CD8-positive, alpha-beta memory T cell (primary cell): ENCODE measurements at regions not wholly inside any gene's neighbourhood (a gene's known extent, or its start where the extent isn't known, plus 50 kb on each side); places are given as distances from the start of the nearest gene placed in this dataset.

Source experiments
- CTCF ChIA-PET: fragments of 350-600 bp; sonication (Branson Sonifier 250); formaldehyde crosslinking; loops from one replicate; lab custom pipeline; 2021; ENCODE audit warnings: antibody characterized with exemption; lab: Charles Lee
- POLR2A ChIA-PET: fragments of 350-600 bp; sonication (Branson Sonifier 250); formaldehyde crosslinking; loops from one replicate; lab custom pipeline; 2021; ENCODE audit warnings: antibody characterized with exemption; lab: Charles Lee
- DNase-seq, 5 donors: peaks; one replicate each; pipeline versions ENCODE4 v3.0.0 to v3.0.0-alpha.2; 2020 to 2022; ENCODE audit warnings: mixed read lengths in 1 of 5
- H3K27ac ChIP-seq: one replicate; pipeline ENCODE4 v1.7.0; 2013; ENCODE audit warnings: low read depth, mild to moderate bottlenecking, low read length, moderate library complexity
- H3K27me3 ChIP-seq: 2 replicates; pipeline ENCODE4 v1.7.0; 2013; ENCODE audit warnings: low read length, mild to moderate bottlenecking; ENCODE audit not compliant: insufficient read depth, poor library complexity, severe bottlenecking
- H3K36me3 ChIP-seq: 2 replicates; pipeline ENCODE4 v1.7.0; 2013; ENCODE audit warnings: mild to moderate bottlenecking, low read length, moderate library complexity; ENCODE audit not compliant: insufficient read depth
- H3K4me1 ChIP-seq: 2 replicates; pipeline ENCODE4 v1.7.0; 2013; ENCODE audit warnings: mild to moderate bottlenecking, low read length, moderate library complexity; ENCODE audit not compliant: insufficient read depth
- H3K4me3 ChIP-seq: 2 replicates; pipeline ENCODE4 v1.7.0; 2013; ENCODE audit warnings: mild to moderate bottlenecking, low read length
- H3K9me3 ChIP-seq: 2 replicates; pipeline ENCODE4 v1.7.0; 2013; ENCODE audit warnings: mild to moderate bottlenecking, low read length
- H3K27ac Mint-ChIP-seq, 8 donors: one replicate each; pipeline ENCODE4 v1.8.0; 2020 to 2021; ENCODE audit warnings: mixed read lengths in 8 of 8, mild to moderate bottlenecking in 6 of 8, inconsistent platforms in 3 of 8, moderate library complexity in 3 of 8
- H3K27me3 Mint-ChIP-seq, 2 donors: one replicate each; pipeline ENCODE4 v1.8.0; 2020 to 2021; ENCODE audit warnings: mixed read lengths in 2 of 2, mild to moderate bottlenecking in 1 of 2, moderate library complexity in 1 of 2
- H3K36me3 Mint-ChIP-seq, 3 donors: one replicate each; pipeline ENCODE4 v1.8.0; 2020 to 2021; ENCODE audit warnings: mixed read lengths in 3 of 3, inconsistent platforms in 1 of 3, mild to moderate bottlenecking in 1 of 3
- H3K4me1 Mint-ChIP-seq, 3 donors: one replicate each; pipeline ENCODE4 v1.8.0; 2020 to 2021; ENCODE audit warnings: mixed read lengths in 3 of 3, inconsistent platforms in 1 of 3, mild to moderate bottlenecking in 1 of 3
- H3K4me3 Mint-ChIP-seq, 7 donors: one replicate each; pipeline ENCODE4 v1.8.0; 2020 to 2021; ENCODE audit warnings: mixed read lengths in 7 of 7, mild to moderate bottlenecking in 6 of 7, moderate library complexity in 4 of 7, inconsistent platforms in 2 of 7
- H3K9me3 Mint-ChIP-seq, 5 donors: one replicate each; pipeline ENCODE4 v1.8.0; 2020 to 2022; ENCODE audit warnings: mixed read lengths in 5 of 5, mild to moderate bottlenecking in 3 of 5, moderate library complexity in 2 of 5, inconsistent platforms in 1 of 5

DNA sequence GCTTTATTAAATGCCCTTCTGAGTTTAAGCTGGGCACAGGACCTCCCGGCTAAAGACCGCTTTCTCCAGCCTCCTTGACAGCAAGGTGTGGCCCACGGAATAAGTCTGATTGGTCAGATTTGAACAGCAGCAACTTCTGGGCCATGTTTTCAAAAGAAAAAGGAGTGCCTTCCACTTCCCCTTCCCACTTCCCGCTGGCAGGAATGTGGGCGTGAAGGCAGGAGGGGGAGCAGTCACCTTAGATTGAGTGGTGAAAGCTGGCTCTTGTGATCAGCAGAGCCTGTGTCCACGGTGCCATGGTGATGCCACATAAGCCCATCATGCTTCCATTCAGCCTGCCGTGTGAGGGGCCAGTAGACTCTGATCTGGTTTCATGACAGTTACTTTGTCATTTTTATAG lies 136.6 kb upstream of the GLI2 start:
- no peak overlapping the region for H3K27ac Mint-ChIP-seq

DNA sequence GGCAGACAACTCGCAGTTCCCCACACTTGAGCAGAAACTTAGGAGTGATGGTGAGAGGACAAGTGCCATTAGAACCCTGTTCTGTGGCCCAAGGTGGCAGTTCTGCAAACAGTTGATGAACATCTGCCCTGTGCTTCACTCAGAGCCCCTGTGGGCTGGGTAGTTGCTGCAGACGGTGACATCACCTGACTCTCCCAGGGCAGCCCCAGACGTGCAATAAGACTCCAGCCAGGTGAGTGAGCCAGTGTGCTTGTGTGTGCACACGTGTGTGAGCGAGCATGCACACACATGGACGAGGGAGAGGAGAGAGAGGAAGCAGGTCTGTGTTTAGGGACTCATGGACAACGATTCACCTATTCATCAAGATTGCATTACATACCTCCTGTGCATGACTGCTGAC lies 136.0 kb upstream of the GLI2 start:
- CTCF ChIA-PET = no interaction called here
- H3K4me1 Mint-ChIP-seq = no peaks in the 10 kb centered on the region
- no peaks in the 10 kb centered on the region for H3K36me3 Mint-ChIP-seq
- Histone ChIP-seq H3K36me3 (no peaks in the 10 kb centered on the region), H3K9me3 (no peaks in the 10 kb centered on the region), H3K4me3 (no peak overlapping the region), H3K4me1 (no peaks in the 10 kb centered on the region), H3K27ac (no peak overlapping the region), H3K27me3 (no peaks in the 10 kb centered on the region)
- DNase-seq = no peak
- no peaks in the 10 kb centered on the region for H3K9me3 Mint-ChIP-seq
- peaks cover 8% of the 10 kb centered on the region in 2 donors for H3K27me3 Mint-ChIP-seq
- POLR2A ChIA-PET = no interaction called here
- H3K27ac Mint-ChIP-seq = no peak overlapping the region
- H3K4me3 Mint-ChIP-seq = no peak overlapping the region

More for the DNA sequence above, 136.6 kb upstream of the GLI2 start:
- H3K4me3 ChIP-seq = no peak overlapping the region
- Mint-ChIP-seq H3K9me3 (no peaks in the 10 kb centered on the region), H3K4me3 (no peak overlapping the region), H3K4me1 (no peaks in the 10 kb centered on the region), H3K27me3 (peaks cover 4 to 8% of the 10 kb centered on the region in 2 donors), H3K36me3 (no peaks in the 10 kb centered on the region)
- CTCF ChIA-PET = no interaction called here
- no peak overlapping the region for H3K27ac ChIP-seq
- no peaks in the 10 kb centered on the region for H3K9me3 ChIP-seq
- no peaks in the 10 kb centered on the region for H3K4me1 ChIP-seq
- POLR2A ChIA-PET = no interaction called here
- DNase-seq = no peak
- H3K27me3 ChIP-seq = no peaks in the 10 kb centered on the region
- no peaks in the 10 kb centered on the region for H3K36me3 ChIP-seq

DNA sequence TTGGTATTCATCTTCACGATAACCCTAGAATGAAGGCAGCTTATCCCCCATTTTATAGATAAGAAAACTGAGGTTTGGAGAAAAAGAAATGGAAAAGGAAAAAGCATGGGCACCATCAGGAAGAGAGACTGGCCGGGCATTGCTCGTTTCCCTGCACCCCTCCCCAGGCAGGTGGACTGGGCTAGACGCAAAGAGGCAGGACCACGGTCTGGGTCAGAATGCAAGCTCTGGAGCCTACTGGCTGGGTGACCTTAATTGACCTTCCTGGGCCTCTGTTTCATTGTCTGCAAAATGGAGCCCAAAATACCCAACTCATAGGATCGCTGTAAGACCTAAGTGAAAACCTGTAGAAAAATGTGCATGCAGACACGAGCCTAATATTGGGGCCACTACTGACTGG lies 135.3 kb upstream of the GLI2 start:
- Mint-ChIP-seq H3K36me3 (no peaks in the 10 kb centered on the region), H3K4me3 (no peak overlapping the region), H3K4me1 (no peaks in the 10 kb centered on the region), H3K9me3 (no peaks in the 10 kb centered on the region), H3K27me3 (peaks cover 7 to 12% of the 10 kb centered on the region in 2 donors), H3K27ac (no peak overlapping the region)
- no peak overlapping the region for H3K27ac ChIP-seq
- H3K4me3 ChIP-seq = no peak overlapping the region
- H3K36me3 ChIP-seq = no peaks in the 10 kb centered on the region
- H3K9me3 ChIP-seq = no peaks in the 10 kb centered on the region
- DNase-seq = no peak
- CTCF ChIA-PET = interaction anchor here (0.5 kb wide), 1 partner anchor 237 kb away, joined by 3 read pairs; no protein-coding TSS in a partner anchor
- no peaks in the 10 kb centered on the region for H3K4me1 ChIP-seq
- H3K27me3 ChIP-seq = no peaks in the 10 kb centered on the region
- POLR2A ChIA-PET = no interaction called here

DNA sequence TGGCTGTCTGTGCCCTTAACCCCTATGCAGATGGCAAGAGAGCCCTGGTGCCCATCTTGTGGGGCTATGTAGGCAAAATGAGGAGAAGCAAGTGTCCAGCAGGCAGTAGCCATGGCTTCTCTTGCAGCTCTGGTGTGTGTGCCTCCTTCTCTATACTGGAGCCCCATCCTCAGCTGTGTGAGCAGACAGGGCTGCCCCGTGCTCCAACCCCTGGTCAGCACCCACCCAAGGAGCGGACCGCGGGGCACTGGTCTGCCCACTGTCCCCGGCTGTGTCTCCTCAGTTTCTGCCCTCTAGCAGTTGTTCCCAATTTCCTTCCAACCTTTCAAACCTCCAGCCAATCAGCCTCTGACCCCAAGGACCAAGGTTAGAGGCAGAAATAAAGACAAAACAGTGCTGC lies 134.9 kb upstream of the GLI2 start:
- no peaks in the 10 kb centered on the region for H3K4me1 Mint-ChIP-seq
- H3K36me3 Mint-ChIP-seq = no peaks in the 10 kb centered on the region
- H3K9me3 Mint-ChIP-seq = no peaks in the 10 kb centered on the region

DNA sequence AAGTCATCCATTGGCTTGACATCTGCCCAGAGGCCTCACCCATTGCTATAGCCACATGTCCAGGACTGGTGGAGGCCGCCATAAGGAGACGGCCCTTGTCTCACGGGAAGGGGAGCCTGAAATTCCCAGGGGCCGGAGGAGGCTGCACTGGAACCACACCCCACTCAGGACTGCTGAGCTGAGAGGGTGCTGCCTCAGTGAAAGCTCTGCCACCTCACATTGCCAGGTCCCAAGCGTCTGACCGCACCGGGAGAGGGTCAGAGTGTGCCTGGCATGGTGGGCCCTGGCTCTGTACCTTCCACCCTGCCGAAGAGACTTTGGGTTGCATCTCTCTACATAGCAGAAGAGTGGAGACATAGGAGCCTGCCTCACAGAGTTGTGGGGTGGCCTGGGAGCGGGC lies 134.1 kb upstream of the GLI2 start:
- H3K36me3 Mint-ChIP-seq = no peaks in the 10 kb centered on the region
- H3K36me3 ChIP-seq = no peaks in the 10 kb centered on the region
- H3K27me3 Mint-ChIP-seq = peaks cover 5 to 17% of the 10 kb centered on the region in 2 donors
- H3K9me3 ChIP-seq = no peaks in the 10 kb centered on the region
- no peaks in the 10 kb centered on the region for H3K4me1 Mint-ChIP-seq
- no peak for DNase-seq
- ChIA-PET CTCF (no interaction called here), POLR2A (no interaction called here)
- H3K4me3 ChIP-seq = no peak overlapping the region
- H3K4me3 Mint-ChIP-seq = no peak overlapping the region
- no peaks in the 10 kb centered on the region for H3K9me3 Mint-ChIP-seq
- H3K4me1 ChIP-seq = no peaks in the 10 kb centered on the region
- H3K27ac Mint-ChIP-seq = no peak overlapping the region
- H3K27ac ChIP-seq = no peak overlapping the region
- no peaks in the 10 kb centered on the region for H3K27me3 ChIP-seq

More for the DNA sequence above, 134.9 kb upstream of the GLI2 start:
- Histone ChIP-seq H3K36me3 (no peaks in the 10 kb centered on the region), H3K27me3 (no peaks in the 10 kb centered on the region), H3K27ac (no peak overlapping the region), H3K4me3 (no peak overlapping the region), H3K4me1 (no peaks in the 10 kb centered on the region), H3K9me3 (no peaks in the 10 kb centered on the region)
- ChIA-PET POLR2A (no interaction called here), CTCF (no interaction called here)
- H3K27me3 Mint-ChIP-seq = peaks cover 7 to 16% of the 10 kb centered on the region in 2 donors
- no peak overlapping the region for H3K4me3 Mint-ChIP-seq
- H3K27ac Mint-ChIP-seq = no peak overlapping the region
- no peak for DNase-seq

DNA sequence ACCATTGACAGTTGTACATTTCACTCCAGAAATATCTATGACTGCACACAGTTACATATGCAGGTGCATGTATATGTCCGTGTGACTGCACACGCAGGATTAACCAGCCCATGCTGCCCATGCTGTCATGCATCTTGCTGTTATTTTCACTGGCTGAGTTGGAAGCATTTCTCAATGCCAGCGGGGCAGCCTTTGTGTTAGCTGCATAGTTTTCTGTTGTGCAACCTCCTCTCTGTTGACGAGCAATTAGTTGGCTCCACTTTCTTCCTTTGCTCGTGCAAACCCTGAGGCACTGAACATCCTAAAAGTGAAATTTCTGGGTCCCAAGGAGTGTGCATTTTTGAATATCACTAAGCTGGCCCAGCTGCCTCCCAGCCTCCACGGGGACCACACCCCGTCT lies 133.4 kb upstream of the GLI2 start:
- no peaks in the 10 kb centered on the region for H3K36me3 Mint-ChIP-seq
- Histone ChIP-seq H3K4me3 (no peak overlapping the region), H3K9me3 (no peaks in the 10 kb centered on the region), H3K36me3 (no peaks in the 10 kb centered on the region), H3K27me3 (no peaks in the 10 kb centered on the region), H3K27ac (no peak overlapping the region), H3K4me1 (no peaks in the 10 kb centered on the region)
- H3K27me3 Mint-ChIP-seq = peaks cover 5 to 23% of the 10 kb centered on the region in 2 donors
- ChIA-PET CTCF (no interaction called here), POLR2A (no interaction called here)
- no peak overlapping the region for H3K27ac Mint-ChIP-seq
- no peak overlapping the region for H3K4me3 Mint-ChIP-seq
- no peak for DNase-seq
- no peaks in the 10 kb centered on the region for H3K4me1 Mint-ChIP-seq
- H3K9me3 Mint-ChIP-seq = no peaks in the 10 kb centered on the region

DNA sequence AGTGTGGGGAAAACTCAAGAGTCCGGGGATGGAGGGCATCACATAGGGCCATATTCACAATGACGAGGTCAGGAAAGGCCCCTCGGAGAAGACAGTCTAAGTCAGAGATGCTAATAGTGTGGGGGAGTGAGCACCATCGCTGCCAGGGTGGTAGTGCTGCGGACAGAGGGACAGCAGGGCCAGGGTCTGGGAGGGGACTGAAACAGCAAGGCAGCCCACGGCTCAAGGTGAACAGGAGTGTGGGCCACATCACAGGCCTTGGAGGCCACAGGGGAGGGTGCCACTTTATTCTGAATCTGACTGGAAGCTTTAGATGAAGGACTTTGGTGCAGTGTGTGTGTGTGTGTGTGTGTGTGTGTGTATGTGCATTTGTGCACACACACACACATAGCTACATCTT lies 130.9 kb upstream of the GLI2 start:
- no peak for DNase-seq
- ChIA-PET POLR2A (no interaction called here), CTCF (no interaction called here)
- Mint-ChIP-seq H3K9me3 (peaks cover 0 to 2% (median 0%) of the 10 kb centered on the region in 5 donors), H3K36me3 (no peaks in the 10 kb centered on the region), H3K4me1 (no peaks in the 10 kb centered on the region), H3K4me3 (no peak overlapping the region), H3K27me3 (peaks cover 4 to 28% of the 10 kb centered on the region in 2 donors), H3K27ac (no peak overlapping the region)
- Histone ChIP-seq H3K36me3 (no peaks in the 10 kb centered on the region), H3K4me1 (no peaks in the 10 kb centered on the region), H3K4me3 (no peak overlapping the region), H3K27ac (no peak overlapping the region), H3K9me3 (no peaks in the 10 kb centered on the region), H3K27me3 (no peaks in the 10 kb centered on the region)

DNA sequence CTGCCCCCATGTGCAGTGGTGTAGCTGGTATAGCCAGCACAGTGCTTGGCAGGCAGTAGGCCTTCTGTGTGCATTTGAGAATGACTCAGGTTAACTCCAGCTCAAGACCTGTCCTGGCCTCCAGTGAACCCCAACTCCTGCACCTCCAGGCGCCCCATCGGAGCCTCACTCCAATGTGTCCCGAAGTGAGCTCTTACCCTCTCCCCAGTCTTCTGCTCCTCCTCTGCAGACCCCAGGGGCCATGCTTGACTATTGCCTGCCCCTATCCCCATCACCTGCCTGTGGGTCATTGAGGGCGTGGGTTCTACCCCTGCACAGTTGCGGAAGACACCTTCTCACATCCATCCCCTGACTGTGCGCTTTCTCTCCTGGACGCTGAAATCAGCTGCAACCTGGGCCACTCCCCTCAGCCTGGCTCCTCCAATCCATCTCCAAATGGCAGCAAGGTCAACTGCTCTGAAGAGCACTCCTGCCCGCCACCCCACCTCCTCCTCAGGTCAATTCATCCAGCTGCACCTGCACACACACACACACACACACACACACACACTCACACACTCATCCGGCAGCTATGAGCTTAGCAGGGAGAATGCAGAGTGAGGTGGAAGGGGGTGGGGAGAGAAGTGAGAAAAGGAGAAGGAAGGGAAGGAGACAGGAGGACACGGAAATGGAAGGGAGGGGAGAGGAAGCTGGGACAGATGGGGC lies 130.3 kb upstream of the GLI2 start:
- Mint-ChIP-seq H3K27ac (no peak overlapping the region), H3K4me3 (no peak overlapping the region), H3K36me3 (no peaks in the 10 kb centered on the region), H3K27me3 (peaks cover 4 to 28% of the 10 kb centered on the region in 2 donors), H3K4me1 (no peaks in the 10 kb centered on the region), H3K9me3 (peaks cover 0 to 2% (median 0%) of the 10 kb centered on the region in 5 donors)
- Histone ChIP-seq H3K27ac (no peak overlapping the region), H3K36me3 (no peaks in the 10 kb centered on the region), H3K27me3 (no peaks in the 10 kb centered on the region), H3K9me3 (no peaks in the 10 kb centered on the region), H3K4me3 (no peak overlapping the region), H3K4me1 (no peaks in the 10 kb centered on the region)
- POLR2A ChIA-PET = no interaction called here
- CTCF ChIA-PET = no interaction called here
- no peak for DNase-seq
